Sigmoid colon (tissue), 4 donors: ENCODE measurements at regions not wholly inside any gene's neighbourhood (a gene's known extent, or its start where the extent isn't known, plus 50 kb on each side); places are given as distances from the start of the nearest gene placed in this dataset.

Source experiments
- CTCF ChIP-seq, 4 experiments: fragments of 450-650 bp in 3 of 4; fragments of 200-600 bp in 1 of 4; IDR thresholded peaks; one replicate each; pipeline ENCODE4 v1.5.1; 2016 to 2019; ENCODE audit warnings: antibody characterized with exemption in 4 of 4, mild to moderate bottlenecking in 3 of 4, moderate library complexity in 2 of 4
- EP300 ChIP-seq, 4 donors: sonication (generic); formaldehyde crosslinking; IDR thresholded peaks; one replicate each; pipeline ENCODE4 v1.6.1; 2017; ENCODE audit warnings: antibody characterized with exemption in 4 of 4
- POLR2A ChIP-seq, 2 donors: fragments of 450-650 bp; IDR thresholded peaks; one replicate each; pipeline ENCODE4 v1.6.1; 2016; ENCODE audit warnings: antibody characterized with exemption in 2 of 2, mild to moderate bottlenecking in 2 of 2, moderate library complexity in 2 of 2

GRCh38 chr17:70862295-70862694 lies 693.0 kb downstream of the KCNJ2 start:
- TF ChIP-seq CTCF (IDR thresholded peaks at IDR 0.05) (no peak), POLR2A (IDR thresholded peaks at IDR 0.05) (no peak), EP300 (IDR thresholded peaks at IDR 0.05) (no peak)
